ENCODE measurements at regions not wholly inside any gene's neighbourhood (a gene's known extent, or its start where the extent isn't known, plus 50 kb on each side); places are given as distances from the start of the nearest gene placed in this dataset.
A peak's percentile ranks its signal among the peaks of the same experiment; 100 is the strongest.

GRCh38 chr13:73772449-73773167 lies 361.6 kb downstream of the KLF12 start:
- Histone ChIP-seq H3K27me3 (ENCODE audit: control insufficient read depth in 1 of 2, insufficient read depth in 2 of 2, low read length in 2 of 2) (no peaks in the 10 kb centered on the region), H3K4me1 (ENCODE audit: insufficient read depth, low read length) (peaks cover 22% of the 10 kb centered on the region), H3K27ac (ENCODE audit: low read depth in 1 of 2, low read length in 2 of 2) (no peak overlapping the region), H3K4me3 (ENCODE audit: low read length) (no peak overlapping the region), H3K9me3 (ENCODE audit: control insufficient read depth in 1 of 2, insufficient read depth in 1 of 2, low read length in 2 of 2) (no peaks in the 10 kb centered on the region), H3K36me3 (ENCODE audit: insufficient read depth, low read length) (peaks cover 36% of the 10 kb centered on the region)
- intact Hi-C loops (cut with DNase I, micrococcal nuclease): no loop called here
- no peak for DNase-seq
- H3K27ac Mint-ChIP-seq: peak overlapping the region; percentile 70
- H3K4me3 Mint-ChIP-seq: peak overlapping the region; percentile 1
- POLR2A ChIA-PET: no interaction called here
- H3K4me1 Mint-ChIP-seq (ENCODE audit: low read depth): peaks cover 64% of the 10 kb centered on the region
- CTCF ChIA-PET: no interaction called here
- ATAC-seq (ENCODE audit: poor library complexity): peak; percentile 17
- H3K27me3 Mint-ChIP-seq: no peaks in the 10 kb centered on the region
- peaks cover 68% of the 10 kb centered on the region for H3K36me3 Mint-ChIP-seq (ENCODE audit: low read depth)
- H3K9me3 Mint-ChIP-seq: peaks cover 9% of the 10 kb centered on the region
- TF ChIP-seq, protein P1, sequence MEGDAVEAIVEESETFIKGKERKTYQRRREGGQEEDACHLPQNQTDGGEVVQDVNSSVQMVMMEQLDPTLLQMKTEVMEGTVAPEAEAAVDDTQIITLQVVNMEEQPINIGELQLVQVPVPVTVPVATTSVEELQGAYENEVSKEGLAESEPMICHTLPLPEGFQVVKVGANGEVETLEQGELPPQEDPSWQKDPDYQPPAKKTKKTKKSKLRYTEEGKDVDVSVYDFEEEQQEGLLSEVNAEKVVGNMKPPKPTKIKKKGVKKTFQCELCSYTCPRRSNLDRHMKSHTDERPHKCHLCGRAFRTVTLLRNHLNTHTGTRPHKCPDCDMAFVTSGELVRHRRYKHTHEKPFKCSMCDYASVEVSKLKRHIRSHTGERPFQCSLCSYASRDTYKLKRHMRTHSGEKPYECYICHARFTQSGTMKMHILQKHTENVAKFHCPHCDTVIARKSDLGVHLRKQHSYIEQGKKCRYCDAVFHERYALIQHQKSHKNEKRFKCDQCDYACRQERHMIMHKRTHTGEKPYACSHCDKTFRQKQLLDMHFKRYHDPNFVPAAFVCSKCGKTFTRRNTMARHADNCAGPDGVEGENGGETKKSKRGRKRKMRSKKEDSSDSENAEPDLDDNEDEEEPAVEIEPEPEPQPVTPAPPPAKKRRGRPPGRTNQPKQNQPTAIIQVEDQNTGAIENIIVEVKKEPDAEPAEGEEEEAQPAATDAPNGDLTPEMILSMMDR (IDR thresholded peaks at IDR 0.05): no peak

GRCh38 chr13:73767747-73768315 lies 366.4 kb downstream of the KLF12 start:
- H3K4me1 ChIP-seq (ENCODE audit: insufficient read depth, low read length): peaks cover 40% of the 10 kb centered on the region
- ATAC-seq (ENCODE audit: poor library complexity): no peak
- Mint-ChIP-seq H3K4me1 (ENCODE audit: low read depth) (peaks cover 81% of the 10 kb centered on the region), H3K27ac (peak overlapping the region; percentile 98), H3K36me3 (ENCODE audit: low read depth) (peaks cover 54% of the 10 kb centered on the region), H3K4me3 (peak overlapping the region; percentile 57), H3K27me3 (no peaks in the 10 kb centered on the region), H3K9me3 (peaks cover 8% of the 10 kb centered on the region)
- peak overlapping the region; percentile 77 to 83 for H3K27ac ChIP-seq (ENCODE audit: low read depth in 1 of 2, low read length in 2 of 2)
- TF ChIP-seq, protein P1 (IDR thresholded peaks at IDR 0.05): peak; percentile 23
- H3K4me3 ChIP-seq (ENCODE audit: low read length): no peak overlapping the region
- intact Hi-C loops (cut with DNase I, micrococcal nuclease): loop anchor here in 1 of 2 experiments (2.0 to 10.0 kb wide), 7 partner anchors 15 to 519 kb away; partner anchors contain the start of gene KLF12
- H3K36me3 ChIP-seq (ENCODE audit: insufficient read depth, low read length): peaks cover 27% of the 10 kb centered on the region
- no peaks in the 10 kb centered on the region for H3K27me3 ChIP-seq (ENCODE audit: control insufficient read depth in 1 of 2, insufficient read depth in 2 of 2, low read length in 2 of 2)
- ChIA-PET POLR2A (interaction anchor here (0.7 to 3.6 kb wide), 9 partner anchors 8 to 523 kb away, joined by 3 to 54 read pairs (median 4); partner anchors contain the start of gene KLF12), CTCF (interaction anchor here (0.9 to 2.3 kb wide), 11 partner anchors 8 to 519 kb away, joined by 3 to 5 read pairs (median 4); no protein-coding TSS in a partner anchor)
- no peaks in the 10 kb centered on the region for H3K9me3 ChIP-seq (ENCODE audit: control insufficient read depth in 1 of 2, insufficient read depth in 1 of 2, low read length in 2 of 2)
- peak in 13 of 14 experiments; percentile 6 to 66 (median 35) for DNase-seq

GRCh38 chr13:73767191-73767741 lies 366.9 kb downstream of the KLF12 start:
- H3K9me3 ChIP-seq (ENCODE audit: control insufficient read depth in 1 of 2, insufficient read depth in 1 of 2, low read length in 2 of 2): no peaks in the 10 kb centered on the region
- H3K4me3 ChIP-seq (ENCODE audit: low read length): no peak overlapping the region
- Mint-ChIP-seq H3K36me3 (ENCODE audit: low read depth) (peaks cover 54% of the 10 kb centered on the region), H3K9me3 (peaks cover 8% of the 10 kb centered on the region), H3K27me3 (no peaks in the 10 kb centered on the region), H3K27ac (peak overlapping the region; percentile 98), H3K4me1 (ENCODE audit: low read depth) (peaks cover 81% of the 10 kb centered on the region), H3K4me3 (peak overlapping the region; percentile 57)
- ChIA-PET POLR2A (interaction anchor here (0.7 to 3.6 kb wide), 13 partner anchors 9 to 1560 kb away, joined by 3 to 54 read pairs (median 6); partner anchors contain the start of gene KLF12), CTCF (interaction anchor here (0.5 to 2.3 kb wide), 12 partner anchors 9 to 519 kb away, joined by 3 to 5 read pairs (median 4); no protein-coding TSS in a partner anchor)
- H3K27ac ChIP-seq (ENCODE audit: low read depth in 1 of 2, low read length in 2 of 2): peak overlapping the region; percentile 77 to 83
- H3K27me3 ChIP-seq (ENCODE audit: control insufficient read depth in 1 of 2, insufficient read depth in 2 of 2, low read length in 2 of 2): no peaks in the 10 kb centered on the region
- TF ChIP-seq, protein P1 (IDR thresholded peaks at IDR 0.05): no peak
- intact Hi-C loops (cut with DNase I, micrococcal nuclease): loop anchor here in 1 of 2 experiments (2.0 to 10.0 kb wide), 7 partner anchors 16 to 520 kb away; partner anchors contain the start of gene KLF12
- peaks cover 37% of the 10 kb centered on the region for H3K4me1 ChIP-seq (ENCODE audit: insufficient read depth, low read length)
- H3K36me3 ChIP-seq (ENCODE audit: insufficient read depth, low read length): peaks cover 25% of the 10 kb centered on the region
- DNase-seq (peak in 5 of 14 experiments; percentile 9 to 52 (median 44)), ATAC-seq (ENCODE audit: poor library complexity) (peak; percentile 39)
